ENCODE measurements at regions not wholly inside any gene's neighbourhood (a gene's known extent, or its start where the extent isn't known, plus 50 kb on each side); places are given as distances from the start of the nearest gene placed in this dataset.

- DNase-seq = no peak
Observed at GRCh38 chr14:100674897-100675619, 51.6 kb upstream of the DLK1 start.

- DNase-seq = no peak
Observed at GRCh38 chr14:100675699-100676684, 50.7 kb upstream of the DLK1 start.
